H9 (cell line): ENCODE measurements at regions not wholly inside any gene's neighbourhood (a gene's known extent, or its start where the extent isn't known, plus 50 kb on each side); places are given as distances from the start of the nearest gene placed in this dataset.
"Not testable (repeated sequence)": the region's sequence is repeated elsewhere in the genome, so short reads cannot be mapped to it uniquely, and the experiment has no call there.

Experiments
- DNase-seq: peaks from one replicate; pipeline ENCODE4 v3.0.0-alpha.2; 2017
- H2AFZ ChIP-seq: one replicate; pipeline ENCODE4 v1.6.1; 2013; ENCODE audit warnings: mild to moderate bottlenecking, low read length, control low read depth, moderate library complexity
- H2AK5ac ChIP-seq: 2 replicates; pipeline ENCODE4 v1.6.1; 2013; ENCODE audit warnings: low read length, control low read depth, mixed read lengths; ENCODE audit not compliant: insufficient read length
- H2BK120ac ChIP-seq: one replicate; pipeline ENCODE4 v1.6.1; 2013; ENCODE audit warnings: low read depth, mild to moderate bottlenecking, low read length, control low read depth, inconsistent platforms; ENCODE audit not compliant: poor library complexity, severe bottlenecking
- H2BK12ac ChIP-seq: 2 replicates; pipeline ENCODE4 v1.6.1; 2013; ENCODE audit warnings: low read length, control low read depth, mixed read lengths, low read depth; ENCODE audit not compliant: insufficient read length
- H2BK15ac ChIP-seq: 2 replicates; pipeline ENCODE4 v1.6.1; 2013; ENCODE audit warnings: low read depth, low read length, control low read depth
- H2BK20ac ChIP-seq: one replicate; pipeline ENCODE4 v1.6.1; 2013; ENCODE audit warnings: low read depth, mild to moderate bottlenecking, low read length, control low read depth, inconsistent platforms; ENCODE audit not compliant: poor library complexity, severe bottlenecking
- H2BK5ac ChIP-seq: 2 replicates; pipeline ENCODE4 v1.6.1; 2013; ENCODE audit warnings: low read length, control low read depth, mixed read lengths; ENCODE audit not compliant: insufficient read length
- H3K14ac ChIP-seq: 2 replicates; pipeline ENCODE4 v1.6.1; 2013; ENCODE audit warnings: low read length, control low read depth; ENCODE audit not compliant: insufficient read depth
- H3K18ac ChIP-seq: 2 replicates; pipeline ENCODE4 v1.6.1; 2013; ENCODE audit warnings: low read depth, mild to moderate bottlenecking, mixed read lengths, low read length, control low read depth; ENCODE audit not compliant: insufficient read length
- H3K23ac ChIP-seq: 2 replicates; pipeline ENCODE4 v1.6.1; 2013; ENCODE audit warnings: low read length, control low read depth, mixed read lengths, low read depth; ENCODE audit not compliant: insufficient read length
- H3K23me2 ChIP-seq: 2 replicates; pipeline ENCODE4 v1.6.1; 2013; ENCODE audit warnings: low read depth, mild to moderate bottlenecking, mixed read lengths, low read length, control low read depth; ENCODE audit not compliant: insufficient read length, poor library complexity, severe bottlenecking
- H3K27ac ChIP-seq: 2 replicates; pipeline ENCODE4 v1.5.1; 2013; ENCODE audit warnings: low read length, control low read depth, mixed read lengths, low read depth; ENCODE audit not compliant: insufficient read length
- H3K27me3 ChIP-seq: 2 replicates; pipeline ENCODE4 v1.6.1; 2013; ENCODE audit warnings: low read length, control low read depth, inconsistent platforms; ENCODE audit not compliant: insufficient read depth
- H3K4ac ChIP-seq: 2 replicates; pipeline ENCODE4 v1.6.1; 2013; ENCODE audit warnings: low read depth, mild to moderate bottlenecking, control low read depth, inconsistent platforms, low read length, moderate library complexity
- H3K4me1 ChIP-seq: 2 replicates; pipeline ENCODE4 v1.6.1; 2013; ENCODE audit warnings: low read length, control low read depth, inconsistent platforms; ENCODE audit not compliant: insufficient read depth
- H3K4me2 ChIP-seq: 2 replicates; pipeline ENCODE4 v1.6.1; 2013; ENCODE audit warnings: low read length, control low read depth, mixed read lengths; ENCODE audit not compliant: insufficient read length, insufficient read depth
- H3K56ac ChIP-seq: 2 replicates; pipeline ENCODE4 v1.6.1; 2013; ENCODE audit warnings: low read depth, mild to moderate bottlenecking, mixed read lengths, low read length, control low read depth; ENCODE audit not compliant: insufficient read length
- H3K79me1 ChIP-seq: 2 replicates; pipeline ENCODE4 v1.6.1; 2013; ENCODE audit warnings: low read depth, mild to moderate bottlenecking, moderate library complexity, low read length, control low read depth, inconsistent platforms; ENCODE audit not compliant: insufficient read depth, poor library complexity, severe bottlenecking
- H3K79me2 ChIP-seq: 2 replicates; pipeline ENCODE4 v1.6.1; 2013; ENCODE audit warnings: low read length, control low read depth, inconsistent platforms; ENCODE audit not compliant: insufficient read depth
- H3K9ac ChIP-seq: 2 replicates; pipeline ENCODE4 v1.6.1; 2013; ENCODE audit warnings: low read length, control low read depth, mixed read lengths; ENCODE audit not compliant: insufficient read length; ENCODE audit errors: extremely low read depth
- H3K9me3 ChIP-seq: one replicate; pipeline ENCODE4 v1.6.1; 2013; ENCODE audit warnings: low read depth, low read length, inconsistent platforms; ENCODE audit not compliant: control insufficient read depth
- H3T11ph ChIP-seq: one replicate; pipeline ENCODE4 v1.6.1; 2013; ENCODE audit warnings: mild to moderate bottlenecking, low read length, control low read depth, inconsistent platforms
- H4K20me1 ChIP-seq: one replicate; pipeline ENCODE4 v1.6.1; 2013; ENCODE audit not compliant: control insufficient read depth, insufficient read length, insufficient read depth
- H4K5ac ChIP-seq: 2 replicates; pipeline ENCODE4 v1.6.1; 2013; ENCODE audit warnings: low read depth, mild to moderate bottlenecking, mixed read lengths, low read length, control low read depth; ENCODE audit not compliant: insufficient read length
- H4K8ac ChIP-seq: replicated peaks from 2 replicates; pipeline ENCODE4 v1.6.1; 2013; ENCODE audit warnings: low read length, control low read depth, mixed read lengths, low read depth; ENCODE audit not compliant: insufficient read length
- H4K91ac ChIP-seq: 2 replicates; pipeline ENCODE4 v1.6.1; 2013; ENCODE audit warnings: low read depth, mild to moderate bottlenecking, moderate library complexity, mixed read lengths, low read length, control low read depth; ENCODE audit not compliant: insufficient read length
- H3K27ac Mint-ChIP-seq, 3 experiments: 2 replicates in 2 of 3; 3 replicates in 1 of 3; pipeline ENCODE4 v1.8.0; 2020 to 2021; ENCODE audit warnings: mixed read lengths in 3 of 3, mild to moderate bottlenecking in 1 of 3, moderate library complexity in 1 of 3
- H3K27me3 Mint-ChIP-seq: 2 replicates; pipeline ENCODE4 v1.8.0; 2021; ENCODE audit warnings: low read depth, mild to moderate bottlenecking, moderate library complexity, mixed read lengths
- H3K36me3 Mint-ChIP-seq, 3 experiments: 2 replicates in 2 of 3; 3 replicates in 1 of 3; pipeline ENCODE4 v1.8.0; 2020 to 2021; ENCODE audit warnings: low read depth in 3 of 3, mixed read lengths in 3 of 3; ENCODE audit not compliant: insufficient read depth in 1 of 3
- H3K4me1 Mint-ChIP-seq, 2 experiments: 2 replicates each; pipeline ENCODE4 v1.8.0; 2020; ENCODE audit warnings: mixed read lengths in 2 of 2
- H3K4me3 Mint-ChIP-seq, 2 experiments: 2 replicates in 1 of 2; 3 replicates in 1 of 2; pipeline ENCODE4 v1.8.0; 2020 to 2021; ENCODE audit warnings: mild to moderate bottlenecking in 2 of 2, mixed read lengths in 2 of 2, moderate library complexity in 1 of 2
- H3K9me3 Mint-ChIP-seq, 2 experiments: 2 replicates in 1 of 2; 3 replicates in 1 of 2; pipeline ENCODE4 v1.8.0; 2020; ENCODE audit warnings: mild to moderate bottlenecking in 2 of 2, mixed read lengths in 2 of 2, moderate library complexity in 1 of 2
- CTCF ChIP-seq: fragments of 200-600 bp; sonication (generic); conservative IDR thresholded peaks from 3 replicates; pipeline ENCODE4 v1.8.0; 2021; ENCODE audit warnings: antibody characterized with exemption, mild to moderate bottlenecking
- WGBS: extraction: QIAGEN DNeasy Blood & Tissue Kit; methylation state at CpG from one replicate; pipeline ENCODE4 v1.1.7; 2013; ENCODE audit warnings: missing lambda C conversion rate, low lambda C conversion rate, mixed read lengths; ENCODE audit not compliant: insufficient read length; ENCODE audit errors: extremely low coverage; 5-methylcytosine and 5-hydroxymethylcytosine counted together

- H3K9ac ChIP-seq: no peak overlapping the region
- no peak overlapping the region for H2AFZ ChIP-seq
- H3K4me1 Mint-ChIP-seq: peaks cover 9 to 15% of the 10 kb centered on the region in 2 experiments
- H3K27me3 Mint-ChIP-seq: peaks cover 10% of the 10 kb centered on the region
- H4K91ac ChIP-seq: no peak overlapping the region
- H3K4me2 ChIP-seq: no peak overlapping the region
- H4K8ac ChIP-seq: no peak overlapping the region
- TF ChIP-seq CTCF: no peak
- H3K27me3 ChIP-seq: no peaks in the 10 kb centered on the region
- no peaks in the 10 kb centered on the region for H4K20me1 ChIP-seq
- no peak overlapping the region for H3T11ph ChIP-seq
- no peaks in the 10 kb centered on the region for H3K79me2 ChIP-seq
- no peak overlapping the region for H3K27ac ChIP-seq
- no peaks in the 10 kb centered on the region for H3K79me1 ChIP-seq
- no peak overlapping the region for H4K5ac ChIP-seq
- H3K4me1 ChIP-seq: peaks cover 5% of the 10 kb centered on the region; the same call in 1 of the 2 replicates
- H3K23me2 ChIP-seq: no peaks in the 10 kb centered on the region
- no peak overlapping the region for H2BK12ac ChIP-seq
- no peak overlapping the region for H2BK5ac ChIP-seq
- no peaks in the 10 kb centered on the region for H3K9me3 ChIP-seq
- no peak overlapping the region for H3K14ac ChIP-seq
- no peak overlapping the region for H2BK20ac ChIP-seq
- H3K27ac Mint-ChIP-seq: no peak overlapping the region
- peaks cover 2 to 6% of the 10 kb centered on the region in 2 experiments; a peak in 3 of 5 replicates for H3K9me3 Mint-ChIP-seq
- no peak overlapping the region for H3K56ac ChIP-seq
- peaks cover 0 to 3% (median 0%) of the 10 kb centered on the region in 3 experiments; a peak in 2 of 7 replicates for H3K36me3 Mint-ChIP-seq
- H2AK5ac ChIP-seq: no peak overlapping the region
- no CpG with 5 or more reads among the region's 6 CpGs for WGBS
- H3K4ac ChIP-seq: no peak overlapping the region
- H3K18ac ChIP-seq: no peak overlapping the region
- no peak overlapping the region for H3K4me3 Mint-ChIP-seq
- H3K23ac ChIP-seq: no peak overlapping the region
- DNase-seq: no peak
- H2BK120ac ChIP-seq: no peak overlapping the region
- H2BK15ac ChIP-seq: no peak overlapping the region
These were observed 69.4 kb upstream of the LIPC start for GRCh38 chr15:58362262-58362922.

- not testable (repeated sequence) for H4K91ac ChIP-seq, H4K8ac ChIP-seq, H3T11ph ChIP-seq, H4K20me1 ChIP-seq, H3K9me3 ChIP-seq, H3K14ac ChIP-seq, H3K79me2 ChIP-seq, DNase-seq, H3K4me1 Mint-ChIP-seq, H3K36me3 Mint-ChIP-seq, H3K4me1 ChIP-seq, H3K23ac ChIP-seq, H3K9me3 Mint-ChIP-seq, H2BK5ac ChIP-seq, H2AFZ ChIP-seq, H3K18ac ChIP-seq, H2BK15ac ChIP-seq, H3K56ac ChIP-seq, H2AK5ac ChIP-seq, H3K23me2 ChIP-seq, H3K79me1 ChIP-seq, H3K4me3 Mint-ChIP-seq, H2BK20ac ChIP-seq, H3K4ac ChIP-seq, H3K9ac ChIP-seq, H3K27ac ChIP-seq, H3K27me3 ChIP-seq, H2BK120ac ChIP-seq, H3K27ac Mint-ChIP-seq, H2BK12ac ChIP-seq, H3K4me2 ChIP-seq, H4K5ac ChIP-seq
- peaks cover 10% of the 10 kb centered on the region for H3K27me3 Mint-ChIP-seq
- WGBS: no CpG with 5 or more reads among the region's 8 CpGs
These were observed 68.7 kb upstream of the LIPC start for GRCh38 chr15:58363118-58363517.
